ENCODE measurements at regions not wholly inside any gene's neighbourhood (a gene's known extent, or its start where the extent isn't known, plus 50 kb on each side); places are given as distances from the start of the nearest gene placed in this dataset.
"Not testable (repeated sequence)": the region's sequence is repeated elsewhere in the genome, so short reads cannot be mapped to it uniquely, and the experiment has no call there.

- DNase-seq (ENCODE audit: extremely low spot score), result no peak
- no peak for TF ChIP-seq ZNF384 (IDR thresholded peaks at IDR 0.05)
- no peak for TF ChIP-seq FOXK2 (IDR thresholded peaks at IDR 0.05)
- ChIA-PET POLR2A (no interaction called here), CTCF (no interaction called here)
Observed at GRCh38 chr16:5175266-5175665, 77.7 kb upstream of the EEF2KMT start.

DNA sequence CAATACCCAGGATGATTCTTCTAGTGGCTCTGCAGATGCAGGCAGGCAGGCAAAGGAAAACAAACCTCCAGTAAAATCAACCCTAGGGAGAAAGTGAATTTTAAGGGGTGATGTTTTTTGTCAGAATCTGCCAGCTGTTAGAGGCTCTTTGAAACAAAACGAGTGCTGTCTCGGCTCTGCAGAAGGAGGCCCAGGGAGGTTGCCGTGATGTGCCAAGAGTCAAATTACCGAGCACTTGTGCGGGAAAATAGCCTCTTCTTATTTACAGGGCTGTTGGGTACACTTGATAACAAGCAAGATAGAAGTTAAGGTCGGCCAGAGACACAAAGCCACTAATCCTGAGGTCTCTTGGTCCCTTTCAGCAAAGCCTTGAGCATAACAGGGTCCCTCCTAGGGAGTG lies 68.9 kb upstream of the EEF2KMT start:
- POLR2A ChIA-PET, result no interaction called here

DNA sequence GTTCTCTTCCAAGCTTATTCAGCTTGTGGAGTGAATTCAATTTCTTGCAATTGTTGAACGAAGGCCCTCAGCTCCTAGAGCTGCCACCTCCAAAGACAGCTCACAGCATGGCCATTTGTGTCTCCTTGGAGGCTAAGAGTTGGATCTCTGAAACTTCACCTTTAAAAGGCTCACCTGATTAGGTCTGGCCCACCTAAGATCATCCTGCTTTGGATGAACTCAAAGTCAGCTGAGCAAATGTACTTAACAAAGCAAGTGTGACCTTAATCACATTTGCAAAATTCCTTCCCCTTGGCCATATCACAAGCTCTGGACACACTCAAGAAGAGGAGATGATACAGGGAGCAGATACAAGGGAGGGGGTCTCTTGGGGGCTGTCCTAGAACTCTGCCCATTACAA lies 67.8 kb upstream of the EEF2KMT start:
- DNase-seq (ENCODE audit: extremely low spot score); POLR2A ChIA-PET; CTCF ChIA-PET: not testable (repeated sequence)

More for the DNA sequence above, 68.9 kb upstream of the EEF2KMT start:
- no peak for DNase-seq (ENCODE audit: extremely low spot score)
- TF ChIP-seq FOXK2 (IDR thresholded peaks at IDR 0.05), result no peak
- no peak for TF ChIP-seq CTBP1 (IDR thresholded peaks at IDR 0.05; ENCODE audit: borderline replicate concordance)
- TF ChIP-seq HDGF (IDR thresholded peaks at IDR 0.05; ENCODE audit: borderline replicate concordance), result no peak
- no peak for TF ChIP-seq TARDBP (IDR thresholded peaks at IDR 0.05)
- TF ChIP-seq ARNT (IDR thresholded peaks at IDR 0.05), result no peak
- TF ChIP-seq ELF4 (IDR thresholded peaks at IDR 0.05), result no peak
- TF ChIP-seq FOXA1 (IDR thresholded peaks at IDR 0.05), result no peak
- no peak for TF ChIP-seq FOXM1 (IDR thresholded peaks at IDR 0.05; ENCODE audit: borderline replicate concordance)
- no peak for TF ChIP-seq LEF1 (IDR thresholded peaks at IDR 0.05; ENCODE audit: borderline replicate concordance)
- no peak for TF ChIP-seq NFRKB (IDR thresholded peaks at IDR 0.05)
- no peak for TF ChIP-seq BHLHE40 (IDR thresholded peaks at IDR 0.05; ENCODE audit: borderline replicate concordance)
- no peak for TF ChIP-seq ZNF384 (IDR thresholded peaks at IDR 0.05)
- no peak for TF ChIP-seq SUZ12 (IDR thresholded peaks at IDR 0.05)
- no peak for TF ChIP-seq SP1 (IDR thresholded peaks at IDR 0.05)
- TF ChIP-seq, protein P1, sequence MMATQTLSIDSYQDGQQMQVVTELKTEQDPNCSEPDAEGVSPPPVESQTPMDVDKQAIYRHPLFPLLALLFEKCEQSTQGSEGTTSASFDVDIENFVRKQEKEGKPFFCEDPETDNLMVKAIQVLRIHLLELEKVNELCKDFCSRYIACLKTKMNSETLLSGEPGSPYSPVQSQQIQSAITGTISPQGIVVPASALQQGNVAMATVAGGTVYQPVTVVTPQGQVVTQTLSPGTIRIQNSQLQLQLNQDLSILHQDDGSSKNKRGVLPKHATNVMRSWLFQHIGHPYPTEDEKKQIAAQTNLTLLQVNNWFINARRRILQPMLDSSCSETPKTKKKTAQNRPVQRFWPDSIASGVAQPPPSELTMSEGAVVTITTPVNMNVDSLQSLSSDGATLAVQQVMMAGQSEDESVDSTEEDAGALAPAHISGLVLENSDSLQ (IDR thresholded peaks at IDR 0.05), result no peak
- no peak for TF ChIP-seq L3MBTL2 (conservative IDR thresholded peaks at IDR 0.05)
- CTCF ChIA-PET, result no interaction called here

GRCh38 chr16:5162801-5163200 lies 65.2 kb upstream of the EEF2KMT start:
- DNase-seq (ENCODE audit: extremely low spot score); POLR2A ChIA-PET; CTCF ChIA-PET: not testable (repeated sequence)

DNA sequence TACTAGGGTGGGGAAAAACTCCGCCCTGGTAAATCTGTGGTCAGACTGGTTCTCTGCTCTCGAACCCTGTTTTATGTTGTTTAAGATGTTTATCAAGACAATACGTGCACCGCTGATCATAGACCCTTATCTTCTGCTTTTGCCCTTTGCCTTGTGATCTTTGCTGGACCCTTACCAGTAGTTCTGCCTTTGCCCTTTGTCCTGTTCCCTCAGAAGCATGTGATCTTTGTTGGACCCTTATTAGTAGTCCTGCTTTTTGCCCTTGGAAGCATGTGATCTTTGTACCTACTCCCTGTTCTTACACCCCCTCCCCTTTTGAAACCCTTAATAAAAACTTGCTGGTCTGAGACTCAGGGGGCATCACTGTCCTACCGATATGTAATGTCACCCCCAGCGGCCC lies 64.3 kb upstream of the EEF2KMT start:
- POLR2A ChIA-PET; DNase-seq (ENCODE audit: extremely low spot score); CTCF ChIA-PET: not testable (repeated sequence)

DNA sequence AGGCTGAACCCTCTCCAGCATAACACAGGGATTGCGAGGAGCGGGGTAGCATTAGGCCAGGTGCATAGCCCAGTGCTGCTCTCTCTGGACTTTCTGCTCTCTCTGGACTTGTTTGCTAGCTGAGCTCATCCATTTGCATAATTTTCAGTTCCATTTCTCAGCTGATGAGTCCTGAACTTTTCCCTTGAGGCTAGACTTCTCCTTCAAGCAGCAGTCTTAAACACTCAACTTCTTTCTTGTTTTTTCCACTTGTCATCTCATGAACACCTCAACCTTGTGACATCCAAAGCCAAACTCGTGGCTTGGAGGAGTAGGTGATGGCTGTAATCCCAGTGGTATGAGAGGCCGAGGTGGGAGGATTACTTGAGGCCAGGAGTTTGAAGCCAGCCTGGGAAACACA lies 62.4 kb upstream of the EEF2KMT start:
- CTCF ChIA-PET, POLR2A ChIA-PET: not testable (repeated sequence)

GRCh38 chr16:5159537-5159936 lies 61.9 kb upstream of the EEF2KMT start:
- POLR2A ChIA-PET; CTCF ChIA-PET; DNase-seq (ENCODE audit: extremely low spot score): not testable (repeated sequence)

More for the DNA sequence above, 62.4 kb upstream of the EEF2KMT start:
- DNase-seq (ENCODE audit: extremely low spot score), result not testable (repeated sequence)

DNA sequence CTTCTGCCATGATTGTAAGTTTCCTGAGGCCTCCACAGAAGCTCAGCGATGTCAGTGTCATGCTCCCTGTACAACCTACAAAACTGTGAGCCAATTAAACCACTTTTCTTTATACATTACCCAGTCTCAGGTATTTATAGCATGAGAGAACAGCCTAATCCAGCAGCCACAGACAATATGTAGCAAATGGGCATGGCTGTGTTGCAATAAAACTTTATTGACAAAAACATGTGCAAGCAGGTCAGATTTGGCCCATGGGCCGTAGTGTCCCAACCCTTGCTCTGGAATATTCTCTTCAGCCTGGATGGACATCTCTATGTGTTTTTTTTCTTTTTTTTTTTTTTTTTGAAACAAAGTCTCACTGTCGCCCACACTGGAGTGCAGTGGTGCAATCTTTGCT lies 60.9 kb upstream of the EEF2KMT start:
- no peak for TF ChIP-seq FOXM1 (IDR thresholded peaks at IDR 0.05; ENCODE audit: borderline replicate concordance)
- TF ChIP-seq BHLHE40 (IDR thresholded peaks at IDR 0.05; ENCODE audit: borderline replicate concordance), result no peak
- no peak for TF ChIP-seq SUZ12 (IDR thresholded peaks at IDR 0.05)
- TF ChIP-seq FOXA1 (IDR thresholded peaks at IDR 0.05), result no peak
- TF ChIP-seq, protein P1 (IDR thresholded peaks at IDR 0.05), result no peak
- no peak for TF ChIP-seq LEF1 (IDR thresholded peaks at IDR 0.05; ENCODE audit: borderline replicate concordance)
- no peak for TF ChIP-seq ZNF384 (IDR thresholded peaks at IDR 0.05)
- TF ChIP-seq SP1 (IDR thresholded peaks at IDR 0.05), result no peak
- TF ChIP-seq TARDBP (IDR thresholded peaks at IDR 0.05), result no peak
- no peak for TF ChIP-seq HDGF (IDR thresholded peaks at IDR 0.05; ENCODE audit: borderline replicate concordance)
- no peak for TF ChIP-seq FOXK2 (IDR thresholded peaks at IDR 0.05)
- TF ChIP-seq ELF4 (IDR thresholded peaks at IDR 0.05), result no peak
- TF ChIP-seq NFRKB (IDR thresholded peaks at IDR 0.05), result no peak
- DNase-seq (ENCODE audit: extremely low spot score), result no peak
- CTCF ChIA-PET, result no interaction called here
- POLR2A ChIA-PET, result no interaction called here

- CTCF ChIA-PET; DNase-seq (ENCODE audit: extremely low spot score); POLR2A ChIA-PET: not testable (repeated sequence)
Observed at GRCh38 chr16:5156486-5156885, 58.9 kb upstream of the EEF2KMT start.

DNA sequence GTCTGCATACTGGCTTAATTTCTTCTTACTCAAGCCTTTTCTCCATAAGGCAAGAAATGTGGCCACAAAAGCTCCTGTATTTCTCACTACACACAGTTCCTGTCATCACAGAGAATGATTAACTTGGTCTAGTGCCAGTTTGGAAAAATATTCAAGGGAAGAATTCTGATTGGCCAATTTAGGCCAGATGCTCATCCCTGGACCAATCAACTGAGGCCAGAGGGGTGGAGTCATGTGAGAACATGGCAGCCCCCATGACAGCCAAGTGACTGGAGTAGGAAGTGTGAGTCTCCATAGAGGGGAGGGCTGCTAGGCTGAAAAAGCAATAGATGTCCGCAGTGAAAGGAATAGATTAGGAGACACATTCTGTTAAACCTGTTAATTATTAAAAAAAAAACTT lies 56.4 kb upstream of the EEF2KMT start:
- DNase-seq (ENCODE audit: extremely low spot score); CTCF ChIA-PET; POLR2A ChIA-PET: not testable (repeated sequence)

- POLR2A ChIA-PET; CTCF ChIA-PET; DNase-seq (ENCODE audit: extremely low spot score): not testable (repeated sequence)
Observed at GRCh38 chr16:5151409-5151808, 53.8 kb upstream of the EEF2KMT start.
